Breast epithelium (tissue), 4 donors: ENCODE measurements at regions not wholly inside any gene's neighbourhood (a gene's known extent, or its start where the extent isn't known, plus 50 kb on each side); places are given as distances from the start of the nearest gene placed in this dataset.
A peak's percentile ranks its signal among the peaks of the same experiment; 100 is the strongest.

ENCODE experiments used
- DNase-seq, 2 donors: peaks; one replicate each; pipeline ENCODE4 v3.0.0-alpha.2; 2019; ENCODE audit warnings: low spot score in 2 of 2
- H3K27ac ChIP-seq, 2 donors: fragments of 200-600 bp; sonication (generic) in 1 of 2; one replicate each; pipeline ENCODE4 v1.5.1; 2016 to 2019; ENCODE audit warnings: mild to moderate bottlenecking in 1 of 2
- H3K27me3 ChIP-seq, 2 donors: fragments of 200-600 bp; sonication (generic) in 1 of 2; one replicate each; pipeline versions ENCODE4 v1.5.1 to v1.6.0; 2017 to 2019; ENCODE audit warnings: control low read depth in 1 of 2, mild to moderate bottlenecking in 1 of 2
- H3K36me3 ChIP-seq: fragments of 200-600 bp; one replicate; pipeline ENCODE4 v1.5.1; 2019
- H3K4me1 ChIP-seq, 2 donors: fragments of 200-600 bp; sonication (generic); one replicate each; pipeline ENCODE4 v1.5.1; 2016 to 2019; ENCODE audit warnings: control low read depth in 1 of 2
- H3K4me3 ChIP-seq, 3 donors: fragments of 200-600 bp; sonication (generic); 1 replicate in 2 of 3; 2 replicates in 1 of 3; pipeline ENCODE4 v1.5.1; 2016 to 2019; ENCODE audit warnings: mild to moderate bottlenecking in 3 of 3, moderate library complexity in 2 of 3
- H3K9me3 ChIP-seq, 2 donors: fragments of 200-600 bp; sonication (generic) in 1 of 2; one replicate each; pipeline ENCODE4 v1.5.1; 2016 to 2019; ENCODE audit warnings: control low read depth in 1 of 2
- CTCF ChIP-seq, 3 donors: fragments of 450-650 bp; IDR thresholded peaks; one replicate each; pipeline ENCODE4 v1.5.1; 2016 to 2017; ENCODE audit warnings: antibody characterized with exemption in 3 of 3, mild to moderate bottlenecking in 3 of 3, moderate library complexity in 3 of 3
- POLR2A ChIP-seq: fragments of 450-650 bp; IDR thresholded peaks from one replicate; pipeline ENCODE4 v1.6.1; 2016; ENCODE audit warnings: antibody characterized with exemption, mild to moderate bottlenecking, moderate library complexity
- POLR2AphosphoS5 ChIP-seq, 3 donors: sonication (generic); formaldehyde crosslinking; IDR thresholded peaks; one replicate each; pipeline ENCODE4 v1.6.1; 2017; ENCODE audit warnings: antibody characterized with exemption in 3 of 3
- intact Hi-C: fragments of 100-400 bp; cut with DNase I; formaldehyde crosslinking; loops from one replicate; pipeline ENCODE4 v1.15.1; 2023; ENCODE audit warnings: low total_unique reads

- Histone ChIP-seq H3K9me3 (no peaks in the 10 kb centered on the region), H3K27ac (peak overlapping the region; percentile 50 to 55), H3K4me1 (no peaks in the 10 kb centered on the region), H3K27me3 (no peaks in the 10 kb centered on the region), H3K4me3 (peak overlapping the region in 2 of 3 donors; percentile 27 to 41), H3K36me3 (no peaks in the 10 kb centered on the region)
- TF ChIP-seq POLR2A (no peak), CTCF (IDR thresholded peaks at IDR 0.05) (no peak), POLR2AphosphoS5 (IDR thresholded peaks at IDR 0.05) (no peak)
- no peak for DNase-seq
- intact Hi-C loops = no loop called here
Measured at GRCh38 chr3:1578124-1578806, 485.4 kb downstream of the CNTN6 start.

DNA sequence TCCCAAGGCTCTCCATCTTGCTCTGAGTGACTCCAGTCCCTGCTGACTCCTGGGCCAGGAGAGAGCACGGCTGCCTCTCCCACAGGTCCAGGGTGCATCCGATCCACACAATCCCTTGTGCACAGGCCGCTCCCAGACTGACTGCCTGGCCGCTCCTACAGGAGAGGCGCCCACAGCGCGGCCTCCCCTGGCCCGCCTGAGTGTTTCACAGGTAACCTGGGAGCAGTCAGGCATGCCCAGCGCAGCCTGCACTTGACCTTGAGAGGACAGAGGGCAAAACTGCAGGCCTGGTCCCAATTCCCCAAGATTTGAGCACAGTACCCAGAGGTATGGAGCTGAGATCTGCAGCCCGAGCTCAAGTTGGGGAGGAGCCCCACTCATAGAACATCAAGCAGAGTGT lies 490.2 kb downstream of the CNTN6 start:
- no peaks in the 10 kb centered on the region for H3K36me3 ChIP-seq
- no peak overlapping the region for H3K27ac ChIP-seq
- H3K9me3 ChIP-seq = no peaks in the 10 kb centered on the region
- intact Hi-C loops = no loop called here
- no peak overlapping the region for H3K4me3 ChIP-seq
- TF ChIP-seq POLR2A = no peak
- TF ChIP-seq CTCF (IDR thresholded peaks at IDR 0.05) = no peak
- no peak for TF ChIP-seq POLR2AphosphoS5 (IDR thresholded peaks at IDR 0.05)
- no peaks in the 10 kb centered on the region for H3K4me1 ChIP-seq
- DNase-seq = no peak
- H3K27me3 ChIP-seq = no peaks in the 10 kb centered on the region

GRCh38 chr3:1587426-1587825 lies 494.6 kb downstream of the CNTN6 start:
- Histone ChIP-seq H3K27ac (no peak overlapping the region), H3K4me1 (no peaks in the 10 kb centered on the region), H3K36me3 (no peaks in the 10 kb centered on the region), H3K9me3 (peaks cover 10 to 28% of the 10 kb centered on the region in 2 donors), H3K4me3 (no peak overlapping the region), H3K27me3 (no peaks in the 10 kb centered on the region)
- DNase-seq = no peak
- TF ChIP-seq CTCF (IDR thresholded peaks at IDR 0.05) (no peak), POLR2AphosphoS5 (IDR thresholded peaks at IDR 0.05) (no peak), POLR2A (no peak)
- intact Hi-C loops = no loop called here

DNA sequence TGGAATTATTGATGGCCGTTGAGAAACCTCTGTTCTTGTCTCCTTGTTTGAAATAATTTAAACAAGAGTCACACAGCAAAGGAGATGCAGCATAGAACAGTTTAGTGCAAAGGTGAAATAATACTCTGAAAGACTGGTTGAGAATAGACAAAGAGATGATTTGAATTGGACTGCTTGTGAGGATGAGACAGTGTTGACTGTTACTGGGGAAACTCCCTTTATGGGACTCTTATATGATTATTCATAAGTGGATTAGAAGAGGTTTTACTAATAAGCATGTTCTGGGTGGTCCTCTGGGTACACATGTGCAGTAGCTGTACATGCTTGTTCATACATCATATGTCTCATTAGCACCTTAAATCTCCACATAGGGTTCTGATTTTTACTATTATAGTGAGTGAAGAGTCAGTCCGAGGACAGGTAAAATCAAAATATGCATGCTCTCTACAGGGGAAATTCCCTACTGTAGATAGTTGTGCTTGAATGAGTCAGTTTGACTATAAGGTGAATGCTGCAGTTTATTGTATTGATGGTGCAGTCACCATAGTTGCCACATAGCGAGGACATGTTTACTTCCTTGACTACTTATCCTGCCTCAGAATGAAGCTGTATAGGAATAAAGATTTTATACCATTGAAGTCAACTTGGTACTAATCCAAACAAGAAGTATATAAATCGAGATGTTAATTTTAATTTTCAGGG lies 498.7 kb downstream of the CNTN6 start:
- H3K4me1 ChIP-seq = no peaks in the 10 kb centered on the region
- no peaks in the 10 kb centered on the region for H3K27me3 ChIP-seq
- no peak for TF ChIP-seq CTCF (IDR thresholded peaks at IDR 0.05)
- no peak for TF ChIP-seq POLR2AphosphoS5 (IDR thresholded peaks at IDR 0.05)
- no peak for TF ChIP-seq POLR2A
- intact Hi-C loops = no loop called here
- peaks cover 10 to 28% of the 10 kb centered on the region in 2 donors for H3K9me3 ChIP-seq
- H3K4me3 ChIP-seq = no peak overlapping the region
- no peak overlapping the region for H3K27ac ChIP-seq
- no peaks in the 10 kb centered on the region for H3K36me3 ChIP-seq
- no peak for DNase-seq

GRCh38 chr3:1594940-1595339 lies 502.1 kb downstream of the CNTN6 start:
- TF ChIP-seq POLR2AphosphoS5 (IDR thresholded peaks at IDR 0.05) (no peak), POLR2A (no peak), CTCF (IDR thresholded peaks at IDR 0.05) (no peak)

More at GRCh38 chr3:1594940-1595339, 502.1 kb downstream of the CNTN6 start:
- intact Hi-C loops = no loop called here
- H3K4me3 ChIP-seq = no peak overlapping the region
- no peak overlapping the region for H3K27ac ChIP-seq
- peaks cover 0 to 14% of the 10 kb centered on the region in 2 donors for H3K9me3 ChIP-seq
- H3K36me3 ChIP-seq = no peaks in the 10 kb centered on the region
- no peaks in the 10 kb centered on the region for H3K27me3 ChIP-seq
- DNase-seq = no peak
- H3K4me1 ChIP-seq = no peaks in the 10 kb centered on the region
